PC-9 (cell line): ENCODE measurements at regions not wholly inside any gene's neighbourhood (a gene's known extent, or its start where the extent isn't known, plus 50 kb on each side); places are given as distances from the start of the nearest gene placed in this dataset.

Experiments used
- CTCF ChIP-seq: fragments of 200-600 bp; sonication (generic); conservative IDR thresholded peaks from 2 replicates; pipeline ENCODE4 v1.6.1; 2017; ENCODE audit warnings: mixed run types, antibody characterized with exemption, mild to moderate bottlenecking, moderate library complexity
- EZH2 ChIP-seq: fragments of 200-600 bp; sonication (generic); IDR thresholded peaks from 2 replicates; pipeline ENCODE4 v1.8.0; 2017; ENCODE audit warnings: antibody characterized with exemption, low read depth

GRCh38 chr13:108500711-108501110, 128.7 kb upstream of the MYO16 start:
- TF ChIP-seq CTCF (no peak), EZH2 (no peak)
